ENCODE measurements at regions not wholly inside any gene's neighbourhood (a gene's known extent, or its start where the extent isn't known, plus 50 kb on each side); places are given as distances from the start of the nearest gene placed in this dataset.
"Not testable (repeated sequence)": the region's sequence is repeated elsewhere in the genome, so short reads cannot be mapped to it uniquely, and the experiment has no call there.

DNA sequence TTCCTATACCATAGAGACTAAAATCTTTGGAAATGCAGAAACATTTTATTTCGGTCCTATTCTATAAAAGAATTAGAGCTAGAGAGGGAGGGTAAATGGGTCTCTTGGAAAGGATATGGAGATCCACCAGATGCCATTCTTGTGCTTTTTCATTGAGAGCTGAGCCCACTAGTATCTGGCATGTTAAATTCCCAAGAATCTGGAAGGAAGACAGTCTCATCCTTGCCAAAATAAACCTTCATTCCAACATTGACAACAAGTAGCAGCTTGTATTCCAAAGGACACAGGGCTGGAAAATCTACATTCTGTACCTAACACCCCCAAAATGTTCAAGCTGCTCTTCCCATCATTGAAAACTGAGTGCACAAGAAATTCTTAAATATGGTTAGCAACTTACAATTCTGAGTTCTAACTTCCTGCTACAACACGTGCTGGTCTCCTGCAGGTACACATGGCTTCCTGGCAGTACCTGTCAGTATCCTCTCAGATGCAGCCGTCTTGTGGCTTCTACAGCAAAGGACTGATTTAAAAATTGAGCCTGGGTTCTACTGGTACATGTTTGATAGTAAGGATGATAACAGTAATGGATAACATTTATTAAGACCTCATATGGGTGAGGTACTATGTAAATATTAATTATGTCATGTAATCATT, 348.1 kb downstream of the SV2B start:
- TF ChIP-seq, protein P1, sequence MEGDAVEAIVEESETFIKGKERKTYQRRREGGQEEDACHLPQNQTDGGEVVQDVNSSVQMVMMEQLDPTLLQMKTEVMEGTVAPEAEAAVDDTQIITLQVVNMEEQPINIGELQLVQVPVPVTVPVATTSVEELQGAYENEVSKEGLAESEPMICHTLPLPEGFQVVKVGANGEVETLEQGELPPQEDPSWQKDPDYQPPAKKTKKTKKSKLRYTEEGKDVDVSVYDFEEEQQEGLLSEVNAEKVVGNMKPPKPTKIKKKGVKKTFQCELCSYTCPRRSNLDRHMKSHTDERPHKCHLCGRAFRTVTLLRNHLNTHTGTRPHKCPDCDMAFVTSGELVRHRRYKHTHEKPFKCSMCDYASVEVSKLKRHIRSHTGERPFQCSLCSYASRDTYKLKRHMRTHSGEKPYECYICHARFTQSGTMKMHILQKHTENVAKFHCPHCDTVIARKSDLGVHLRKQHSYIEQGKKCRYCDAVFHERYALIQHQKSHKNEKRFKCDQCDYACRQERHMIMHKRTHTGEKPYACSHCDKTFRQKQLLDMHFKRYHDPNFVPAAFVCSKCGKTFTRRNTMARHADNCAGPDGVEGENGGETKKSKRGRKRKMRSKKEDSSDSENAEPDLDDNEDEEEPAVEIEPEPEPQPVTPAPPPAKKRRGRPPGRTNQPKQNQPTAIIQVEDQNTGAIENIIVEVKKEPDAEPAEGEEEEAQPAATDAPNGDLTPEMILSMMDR (conservative IDR thresholded peaks at IDR 0.05 in 1 of 2, IDR thresholded peaks at IDR 0.05 in 1 of 2; ENCODE audit: low read depth in 1 of 2, low read length in 2 of 2) = no peak
- no peak for TF ChIP-seq EZH2 (IDR thresholded peaks at IDR 0.05; ENCODE audit: low read length, missing control alignments)
- H3K79me2 ChIP-seq (ENCODE audit: control insufficient read depth, insufficient read depth, low read length) = no peaks in the 10 kb centered on the region
- no peaks in the 10 kb centered on the region for H3K4me1 ChIP-seq (ENCODE audit: control insufficient read depth, extremely low read depth, insufficient read depth, low read length)
- H3K4me3 ChIP-seq (replicated peaks in 1 of 4; ENCODE audit: control extremely low read depth in 1 of 4, insufficient read depth in 1 of 4, low read depth in 3 of 4, low read length in 4 of 4) = no peak overlapping the region
- no peaks in the 10 kb centered on the region for H3K36me3 ChIP-seq (ENCODE audit: control insufficient read depth, insufficient read depth, low read length)
- no peak overlapping the region for H3K4me2 ChIP-seq (ENCODE audit: extremely low read depth, insufficient read depth, low read length)
- no peak overlapping the region for H3K27ac ChIP-seq (ENCODE audit: insufficient read depth, low read length)
- no peak overlapping the region for H2AFZ ChIP-seq (ENCODE audit: low read length)
- H4K20me1 ChIP-seq (ENCODE audit: control insufficient read depth, extremely low read depth, insufficient read depth, low read length) = no peaks in the 10 kb centered on the region
- H3K9ac ChIP-seq (ENCODE audit: insufficient read depth, low read length) = no peak overlapping the region
- no peak for DNase-seq (ENCODE audit: low read depth in 2 of 2)
- H3K9me3 ChIP-seq (ENCODE audit: control insufficient read depth, insufficient read depth, low read depth, low read length) = no peaks in the 10 kb centered on the region
- no peaks in the 10 kb centered on the region for H3K27me3 ChIP-seq (ENCODE audit: control insufficient read depth, insufficient read depth, low read length)

DNA sequence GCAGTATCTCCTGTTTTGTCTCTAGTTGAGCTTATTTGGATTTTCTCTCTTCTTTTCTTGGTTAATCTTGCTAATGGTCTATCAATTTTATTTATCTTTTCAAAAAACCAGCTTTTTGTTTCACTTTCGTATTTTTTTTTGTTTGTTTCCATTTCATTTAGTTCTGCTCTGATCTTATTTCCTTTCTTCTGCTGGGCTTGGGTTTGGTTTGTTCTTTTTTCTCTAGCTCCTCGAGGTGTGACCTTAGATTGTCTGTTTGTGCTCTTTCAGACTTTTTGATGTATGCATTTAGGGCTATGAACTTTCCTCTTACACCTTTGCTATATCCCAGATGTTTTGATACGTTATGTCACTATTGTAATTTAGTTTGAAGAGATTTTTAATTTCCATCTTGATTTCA, 353.3 kb downstream of the SV2B start:
- H3K4me1 ChIP-seq (ENCODE audit: control insufficient read depth, extremely low read depth, insufficient read depth, low read length); H3K4me3 ChIP-seq (replicated peaks in 1 of 4; ENCODE audit: control extremely low read depth in 1 of 4, insufficient read depth in 1 of 4, low read depth in 3 of 4, low read length in 4 of 4); H3K9me3 ChIP-seq (ENCODE audit: control insufficient read depth, insufficient read depth, low read depth, low read length); DNase-seq (ENCODE audit: low read depth in 2 of 2); H3K36me3 ChIP-seq (ENCODE audit: control insufficient read depth, insufficient read depth, low read length); H3K4me2 ChIP-seq (ENCODE audit: extremely low read depth, insufficient read depth, low read length); H3K27ac ChIP-seq (ENCODE audit: insufficient read depth, low read length); H2AFZ ChIP-seq (ENCODE audit: low read length); H3K79me2 ChIP-seq (ENCODE audit: control insufficient read depth, insufficient read depth, low read length); H4K20me1 ChIP-seq (ENCODE audit: control insufficient read depth, extremely low read depth, insufficient read depth, low read length); H3K9ac ChIP-seq (ENCODE audit: insufficient read depth, low read length); H3K27me3 ChIP-seq (ENCODE audit: control insufficient read depth, insufficient read depth, low read length): not testable (repeated sequence)

DNA sequence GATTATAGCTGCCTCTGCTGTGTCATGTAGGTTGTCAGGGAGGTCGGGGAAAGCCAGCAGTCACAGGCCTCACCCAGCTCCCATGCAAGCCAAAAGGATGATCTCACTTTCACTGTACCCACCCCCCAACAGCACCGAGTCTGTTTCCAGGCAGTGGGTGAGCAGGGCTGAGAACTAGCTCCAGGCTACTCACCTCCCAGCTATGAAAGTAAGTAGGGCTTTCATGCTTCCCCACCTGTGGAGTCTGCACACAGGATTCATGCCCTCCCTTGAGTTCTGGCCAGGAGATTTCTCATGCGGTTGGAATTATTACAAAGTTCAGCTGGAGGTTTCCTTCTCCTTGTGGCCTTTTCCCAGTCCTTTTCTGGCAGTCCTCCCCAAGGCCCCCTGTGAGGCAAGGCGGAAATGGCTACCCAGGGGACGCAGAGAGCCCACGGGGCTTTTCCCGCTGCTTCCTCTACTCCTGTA, 356.2 kb downstream of the SV2B start:
- H3K27ac ChIP-seq (ENCODE audit: insufficient read depth, low read length) = no peak overlapping the region
- H3K9ac ChIP-seq (ENCODE audit: insufficient read depth, low read length) = no peak overlapping the region
- H3K27me3 ChIP-seq (ENCODE audit: control insufficient read depth, insufficient read depth, low read length) = no peaks in the 10 kb centered on the region
- no peaks in the 10 kb centered on the region for H3K36me3 ChIP-seq (ENCODE audit: control insufficient read depth, insufficient read depth, low read length)
- H4K20me1 ChIP-seq (ENCODE audit: control insufficient read depth, extremely low read depth, insufficient read depth, low read length) = no peaks in the 10 kb centered on the region
- peak; percentile 34 to 98 for DNase-seq (ENCODE audit: low read depth in 2 of 2)
- H3K79me2 ChIP-seq (ENCODE audit: control insufficient read depth, insufficient read depth, low read length) = no peaks in the 10 kb centered on the region
- H3K4me2 ChIP-seq (ENCODE audit: extremely low read depth, insufficient read depth, low read length) = no peak overlapping the region
- H2AFZ ChIP-seq (ENCODE audit: low read length) = no peak overlapping the region
- H3K4me1 ChIP-seq (ENCODE audit: control insufficient read depth, extremely low read depth, insufficient read depth, low read length) = no peaks in the 10 kb centered on the region
- H3K9me3 ChIP-seq (ENCODE audit: control insufficient read depth, insufficient read depth, low read depth, low read length) = no peaks in the 10 kb centered on the region
- TF ChIP-seq, protein P1 (conservative IDR thresholded peaks at IDR 0.05 in 1 of 2, IDR thresholded peaks at IDR 0.05 in 1 of 2; ENCODE audit: low read depth in 1 of 2, low read length in 2 of 2) = no peak
- no peak for TF ChIP-seq EZH2 (IDR thresholded peaks at IDR 0.05; ENCODE audit: low read length, missing control alignments)
- no peak overlapping the region for H3K4me3 ChIP-seq (replicated peaks in 1 of 4; ENCODE audit: control extremely low read depth in 1 of 4, insufficient read depth in 1 of 4, low read depth in 3 of 4, low read length in 4 of 4)
